ENCODE measurements at regions not wholly inside any gene's neighbourhood (a gene's known extent, or its start where the extent isn't known, plus 50 kb on each side); places are given as distances from the start of the nearest gene placed in this dataset.

GRCh38 chr10:3418926-3419325, 246.3 kb upstream of the PITRM1 start:
- no peaks in the 10 kb centered on the region for H3K27me3 ChIP-seq (ENCODE audit: control insufficient read depth, insufficient read depth, low read length, poor library complexity, severe bottlenecking)
- H3K4me3 ChIP-seq (ENCODE audit: insufficient read depth, low read depth, low read length) = no peak overlapping the region
- WGBS, 2 experiments = 79% methylated on average over 12 of the region's 12 CpGs
- no peak overlapping the region for H3K27ac ChIP-seq (ENCODE audit: insufficient read depth, low read depth, low read length, poor library complexity, severe bottlenecking)
- no peaks in the 10 kb centered on the region for H3K9me3 ChIP-seq (ENCODE audit: control insufficient read depth, low read length)
- no peaks in the 10 kb centered on the region for H3K4me1 ChIP-seq (ENCODE audit: control insufficient read depth, insufficient read depth, low read length)
- H3K36me3 ChIP-seq (ENCODE audit: control insufficient read depth, insufficient read depth, low read length) = no peaks in the 10 kb centered on the region

DNA sequence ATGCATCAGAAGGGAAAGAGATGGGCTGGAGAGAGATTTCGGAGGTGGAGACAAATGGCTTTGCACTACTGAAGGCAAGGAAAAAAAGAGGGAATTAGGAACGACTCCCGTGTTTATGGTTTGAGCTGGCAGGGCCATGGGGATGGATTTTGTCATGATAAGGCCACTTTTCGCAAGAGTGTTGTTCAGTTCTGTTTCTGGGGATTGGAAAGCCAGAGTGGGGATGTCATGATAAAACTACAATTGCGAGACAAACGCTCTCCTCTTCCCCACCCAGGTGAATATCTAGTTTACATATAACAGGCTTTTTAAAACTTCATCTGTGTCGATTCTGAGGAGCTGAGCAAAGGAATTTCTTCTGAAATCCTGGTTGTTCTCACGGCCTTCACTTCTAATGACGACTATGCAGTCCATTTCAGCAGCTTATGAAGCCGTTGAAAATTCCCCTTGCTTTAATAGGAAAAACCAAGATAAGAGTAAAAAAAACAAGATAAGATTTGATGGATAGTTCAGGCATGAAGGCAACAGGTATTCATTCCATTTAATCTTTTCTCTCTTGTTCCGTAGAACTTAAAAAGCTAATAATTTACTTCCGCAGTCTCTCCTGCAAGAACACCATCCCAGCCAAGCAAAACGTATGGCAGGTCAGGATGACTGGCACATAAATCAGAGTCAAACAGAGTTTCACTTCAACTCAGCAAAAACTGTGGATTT, 245.6 kb upstream of the PITRM1 start:
- Histone ChIP-seq H3K27me3 (ENCODE audit: control insufficient read depth, insufficient read depth, low read length, poor library complexity, severe bottlenecking) (no peaks in the 10 kb centered on the region), H3K27ac (ENCODE audit: insufficient read depth, low read depth, low read length, poor library complexity, severe bottlenecking) (no peak overlapping the region), H3K4me3 (ENCODE audit: insufficient read depth, low read depth, low read length) (no peak overlapping the region), H3K36me3 (ENCODE audit: control insufficient read depth, insufficient read depth, low read length) (no peaks in the 10 kb centered on the region), H3K9me3 (ENCODE audit: control insufficient read depth, low read length) (no peaks in the 10 kb centered on the region), H3K4me1 (ENCODE audit: control insufficient read depth, insufficient read depth, low read length) (no peaks in the 10 kb centered on the region)
- WGBS, 2 experiments = 92 to 94% methylated on average over 13 of the region's 13 CpGs

- WGBS, 2 experiments = 96 to 97% methylated on average over 9 of the region's 9 CpGs
- H3K27ac ChIP-seq (ENCODE audit: insufficient read depth, low read depth, low read length, poor library complexity, severe bottlenecking) = no peak overlapping the region
- no peaks in the 10 kb centered on the region for H3K4me1 ChIP-seq (ENCODE audit: control insufficient read depth, insufficient read depth, low read length)
- no peaks in the 10 kb centered on the region for H3K36me3 ChIP-seq (ENCODE audit: control insufficient read depth, insufficient read depth, low read length)
- no peaks in the 10 kb centered on the region for H3K9me3 ChIP-seq (ENCODE audit: control insufficient read depth, low read length)
- no peaks in the 10 kb centered on the region for H3K27me3 ChIP-seq (ENCODE audit: control insufficient read depth, insufficient read depth, low read length, poor library complexity, severe bottlenecking)
- H3K4me3 ChIP-seq (ENCODE audit: insufficient read depth, low read depth, low read length) = no peak overlapping the region
These were observed 244.5 kb upstream of the PITRM1 start for GRCh38 chr10:3417096-3417495.

DNA sequence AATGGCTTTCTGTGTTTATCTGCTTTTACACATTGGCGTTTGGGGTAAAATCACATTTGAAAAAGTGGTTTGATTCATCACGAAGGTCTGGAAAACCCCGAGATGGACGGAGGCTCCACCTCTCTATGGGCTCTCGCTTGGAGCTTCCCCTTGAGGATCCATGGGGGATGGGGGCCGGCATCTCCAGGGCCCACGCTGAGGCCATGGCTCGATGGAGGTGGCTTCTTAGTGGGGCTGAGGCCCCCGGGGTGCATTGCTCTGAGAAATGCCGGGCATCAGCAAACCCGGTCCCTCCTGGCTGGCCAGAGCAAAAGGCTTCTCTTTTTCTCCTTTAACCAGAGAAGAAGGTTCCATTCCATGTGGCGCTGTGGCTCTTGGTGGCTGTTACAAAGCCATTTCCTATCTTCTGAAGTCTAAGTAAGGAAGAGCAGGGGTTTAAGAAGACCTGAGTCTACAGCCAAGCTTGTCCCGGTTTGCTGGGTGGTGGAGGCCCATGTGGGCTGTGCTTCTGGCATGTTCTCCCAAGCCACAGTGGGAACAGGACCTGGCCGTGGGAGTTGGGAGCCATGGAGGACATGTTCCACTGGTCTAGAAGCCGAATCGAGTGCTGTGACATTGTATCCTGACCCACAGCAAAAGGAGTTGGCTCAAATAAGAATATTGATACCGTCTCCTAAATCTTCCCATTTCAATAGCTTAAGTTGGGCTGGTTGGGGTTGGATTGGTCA, 243.5 kb upstream of the PITRM1 start:
- no peaks in the 10 kb centered on the region for H3K36me3 ChIP-seq (ENCODE audit: control insufficient read depth, insufficient read depth, low read length)
- no peaks in the 10 kb centered on the region for H3K9me3 ChIP-seq (ENCODE audit: control insufficient read depth, low read length)
- no peaks in the 10 kb centered on the region for H3K27me3 ChIP-seq (ENCODE audit: control insufficient read depth, insufficient read depth, low read length, poor library complexity, severe bottlenecking)
- no peak overlapping the region for H3K4me3 ChIP-seq (ENCODE audit: insufficient read depth, low read depth, low read length)
- no peak overlapping the region for H3K27ac ChIP-seq (ENCODE audit: insufficient read depth, low read depth, low read length, poor library complexity, severe bottlenecking)
- H3K4me1 ChIP-seq (ENCODE audit: control insufficient read depth, insufficient read depth, low read length) = no peaks in the 10 kb centered on the region
- WGBS, 2 experiments = 81 to 84% methylated on average over 17 of the region's 17 CpGs

DNA sequence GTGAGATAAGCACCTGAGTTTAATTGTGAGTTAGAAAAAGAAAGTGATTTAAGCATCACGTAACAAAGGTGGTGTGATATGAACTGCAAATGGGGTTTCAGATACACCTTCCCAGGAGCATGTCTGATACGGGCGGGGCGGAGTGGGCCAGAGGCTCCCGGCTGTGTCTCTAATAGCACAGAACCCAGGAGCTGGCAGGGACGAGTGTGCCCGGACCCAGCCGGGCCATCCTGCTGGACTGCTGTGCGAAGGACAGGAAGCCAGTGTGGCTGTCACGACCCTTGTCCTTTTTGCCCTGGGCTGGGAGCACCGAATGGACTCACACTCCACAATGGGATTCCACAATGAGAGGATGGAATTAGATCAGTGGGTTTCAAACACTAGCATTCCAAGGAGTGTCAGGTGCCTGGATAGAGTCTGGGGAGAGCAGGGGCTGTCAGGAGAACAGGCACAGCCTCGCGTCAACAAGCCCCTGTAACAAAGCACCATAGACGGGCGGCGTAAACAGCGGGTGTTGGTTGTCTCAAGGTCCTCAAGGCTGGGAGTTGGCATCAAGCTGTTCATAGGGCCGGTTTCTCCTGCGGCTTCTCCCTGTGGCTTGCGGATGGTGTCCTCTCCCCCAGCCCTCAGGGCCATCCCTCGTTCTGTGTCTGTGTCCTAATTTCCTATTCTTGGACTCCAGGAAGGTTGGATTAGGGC, 242.6 kb upstream of the PITRM1 start:
- H3K36me3 ChIP-seq (ENCODE audit: control insufficient read depth, insufficient read depth, low read length) = no peaks in the 10 kb centered on the region
- no peaks in the 10 kb centered on the region for H3K9me3 ChIP-seq (ENCODE audit: control insufficient read depth, low read length)
- H3K4me1 ChIP-seq (ENCODE audit: control insufficient read depth, insufficient read depth, low read length) = no peaks in the 10 kb centered on the region
- no peak overlapping the region for H3K4me3 ChIP-seq (ENCODE audit: insufficient read depth, low read depth, low read length)
- H3K27ac ChIP-seq (ENCODE audit: insufficient read depth, low read depth, low read length, poor library complexity, severe bottlenecking) = no peak overlapping the region
- no peaks in the 10 kb centered on the region for H3K27me3 ChIP-seq (ENCODE audit: control insufficient read depth, insufficient read depth, low read length, poor library complexity, severe bottlenecking)
- 83 to 86% methylated on average over 20 to 21 of the region's 21 CpGs for WGBS, 2 experiments

GRCh38 chr10:3414667-3415023, 242.1 kb upstream of the PITRM1 start:
- Histone ChIP-seq H3K27me3 (ENCODE audit: control insufficient read depth, insufficient read depth, low read length, poor library complexity, severe bottlenecking) (no peaks in the 10 kb centered on the region), H3K4me1 (ENCODE audit: control insufficient read depth, insufficient read depth, low read length) (no peaks in the 10 kb centered on the region)
- 76% methylated on average over 10 of the region's 10 CpGs for WGBS, 2 experiments

DNA sequence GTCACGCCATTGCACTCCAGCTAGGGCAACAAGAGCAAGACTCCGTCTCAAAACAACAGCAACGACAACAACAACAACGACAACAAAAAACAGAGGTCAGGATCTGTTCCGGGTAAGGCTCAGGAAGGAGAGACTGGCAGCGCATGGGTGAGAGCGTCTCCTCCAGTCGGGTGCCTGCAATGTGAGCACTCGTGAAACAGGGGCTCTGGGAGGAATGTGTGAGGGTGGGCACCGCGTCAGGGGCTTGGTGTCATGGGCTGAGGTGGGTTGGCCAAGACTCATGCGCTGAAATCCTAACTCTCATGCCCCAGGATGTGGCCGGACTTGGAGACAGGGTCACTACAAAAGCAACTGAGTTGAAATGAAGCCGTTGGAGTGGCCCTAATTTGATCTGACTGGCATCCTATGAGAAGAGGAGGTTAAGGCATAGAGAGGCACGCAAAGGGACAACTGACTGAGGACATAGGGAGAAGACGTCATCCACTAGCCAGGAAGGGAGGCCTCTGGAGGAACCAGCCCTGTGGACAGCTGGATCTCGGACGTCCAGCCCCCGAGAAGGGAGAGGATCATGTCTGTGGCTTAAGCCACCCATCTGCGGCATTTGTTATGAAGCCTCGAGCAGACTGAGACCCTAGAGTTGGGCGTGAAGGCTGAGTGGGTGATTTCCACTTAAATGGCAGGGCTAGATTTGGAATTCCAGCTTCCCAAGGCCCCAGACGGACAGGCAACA, 241.5 kb upstream of the PITRM1 start:
- Histone ChIP-seq H3K4me1 (ENCODE audit: control insufficient read depth, insufficient read depth, low read length) (no peaks in the 10 kb centered on the region), H3K9me3 (ENCODE audit: control insufficient read depth, low read length) (no peaks in the 10 kb centered on the region), H3K27ac (ENCODE audit: insufficient read depth, low read depth, low read length, poor library complexity, severe bottlenecking) (no peak overlapping the region), H3K27me3 (ENCODE audit: control insufficient read depth, insufficient read depth, low read length, poor library complexity, severe bottlenecking) (no peaks in the 10 kb centered on the region), H3K4me3 (ENCODE audit: insufficient read depth, low read depth, low read length) (no peak overlapping the region), H3K36me3 (ENCODE audit: control insufficient read depth, insufficient read depth, low read length) (no peaks in the 10 kb centered on the region)
- 93 to 94% methylated on average over 23 of the region's 23 CpGs for WGBS, 2 experiments

More at GRCh38 chr10:3414667-3415023, 242.1 kb upstream of the PITRM1 start:
- Histone ChIP-seq H3K4me3 (ENCODE audit: insufficient read depth, low read depth, low read length) (no peak overlapping the region), H3K36me3 (ENCODE audit: control insufficient read depth, insufficient read depth, low read length) (no peaks in the 10 kb centered on the region), H3K9me3 (ENCODE audit: control insufficient read depth, low read length) (no peaks in the 10 kb centered on the region), H3K27ac (ENCODE audit: insufficient read depth, low read depth, low read length, poor library complexity, severe bottlenecking) (no peak overlapping the region)

- Histone ChIP-seq H3K27ac (ENCODE audit: insufficient read depth, low read depth, low read length, poor library complexity, severe bottlenecking) (no peak overlapping the region), H3K4me1 (ENCODE audit: control insufficient read depth, insufficient read depth, low read length) (no peaks in the 10 kb centered on the region), H3K36me3 (ENCODE audit: control insufficient read depth, insufficient read depth, low read length) (no peaks in the 10 kb centered on the region), H3K9me3 (ENCODE audit: control insufficient read depth, low read length) (no peaks in the 10 kb centered on the region), H3K27me3 (ENCODE audit: control insufficient read depth, insufficient read depth, low read length, poor library complexity, severe bottlenecking) (no peaks in the 10 kb centered on the region), H3K4me3 (ENCODE audit: insufficient read depth, low read depth, low read length) (no peak overlapping the region)
- WGBS, 2 experiments = 88 to 90% methylated on average over 16 of the region's 16 CpGs
These were observed 240.1 kb upstream of the PITRM1 start for GRCh38 chr10:3412646-3413045.

DNA sequence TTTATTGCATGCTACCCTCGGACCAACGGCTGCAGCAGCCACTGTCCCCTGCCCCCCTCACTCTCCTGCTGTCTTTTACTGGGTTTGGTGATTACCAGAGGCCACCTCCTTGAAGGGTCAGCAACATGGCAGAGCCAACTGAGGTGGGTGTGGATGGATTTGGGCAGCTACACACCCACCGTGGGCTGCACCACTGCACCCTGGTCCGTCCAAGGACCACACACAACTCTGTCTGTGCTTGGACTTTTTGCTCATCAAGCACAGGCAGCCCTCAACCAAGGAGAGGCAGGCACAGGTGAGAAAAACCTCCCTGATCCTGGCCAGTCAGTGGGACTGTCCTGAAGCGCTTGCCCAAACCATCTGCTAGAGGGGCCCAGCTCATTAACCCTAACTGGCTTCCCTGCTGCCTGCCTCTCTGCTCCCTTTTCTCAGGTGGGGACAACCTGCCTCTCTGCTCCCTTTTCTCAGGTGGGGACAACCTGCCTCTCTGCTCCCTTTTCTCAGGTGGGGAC, 239.5 kb upstream of the PITRM1 start:
- H3K9me3 ChIP-seq (ENCODE audit: control insufficient read depth, low read length) = no peaks in the 10 kb centered on the region
- no peaks in the 10 kb centered on the region for H3K27me3 ChIP-seq (ENCODE audit: control insufficient read depth, insufficient read depth, low read length, poor library complexity, severe bottlenecking)
- H3K36me3 ChIP-seq (ENCODE audit: control insufficient read depth, insufficient read depth, low read length) = no peaks in the 10 kb centered on the region
- H3K27ac ChIP-seq (ENCODE audit: insufficient read depth, low read depth, low read length, poor library complexity, severe bottlenecking) = no peak overlapping the region
- WGBS, 2 experiments = 89 to 92% methylated on average over 5 of the region's 5 CpGs
- H3K4me1 ChIP-seq (ENCODE audit: control insufficient read depth, insufficient read depth, low read length) = no peaks in the 10 kb centered on the region
- no peak overlapping the region for H3K4me3 ChIP-seq (ENCODE audit: insufficient read depth, low read depth, low read length)

All from ectodermal cell (in vitro differentiated cells).